Peyer's patch (tissue), 4 donors: ENCODE measurements at regions not wholly inside any gene's neighbourhood (a gene's known extent, or its start where the extent isn't known, plus 50 kb on each side); places are given as distances from the start of the nearest gene placed in this dataset.
"Not testable (repeated sequence)": the region's sequence is repeated elsewhere in the genome, so short reads cannot be mapped to it uniquely, and the experiment has no call there.

Source experiments
- POLR2A ChIP-seq, 2 donors: fragments of 450-650 bp; IDR thresholded peaks; one replicate each; pipeline ENCODE4 v1.5.1; 2017; ENCODE audit warnings: antibody characterized with exemption in 2 of 2, mild to moderate bottlenecking in 2 of 2, moderate library complexity in 2 of 2
- TF ChIP-seq, protein P1 (sequence below), 6 experiments: fragments of 450-650 bp in 4 of 6; fragments of 200-600 bp in 2 of 6; sonication (generic) in 1 of 6; IDR thresholded peaks; one replicate each; pipeline ENCODE4 v1.5.1; 2017 to 2019; ENCODE audit warnings: antibody characterized with exemption in 6 of 6, mild to moderate bottlenecking in 3 of 6, moderate library complexity in 1 of 6

DNA sequence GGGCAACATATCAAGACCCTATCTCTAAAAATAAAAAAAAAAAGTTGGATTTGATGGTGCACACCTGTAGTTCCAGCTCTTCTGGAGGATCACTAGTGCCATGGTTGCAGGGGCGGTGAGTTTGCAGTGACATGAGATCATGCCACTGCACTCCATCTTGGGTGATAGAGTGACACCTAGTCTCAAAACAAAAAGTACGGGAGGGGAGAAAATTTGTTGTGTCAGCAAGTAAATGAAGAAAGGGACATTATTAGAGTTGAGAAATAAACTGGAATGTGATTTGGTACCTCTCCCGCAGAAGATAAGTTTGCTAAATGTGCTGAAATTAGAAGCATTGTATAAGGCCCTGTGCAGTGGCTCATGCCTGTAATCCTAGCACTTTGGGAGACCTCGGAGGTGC is 105.1 kb downstream of the PPIAL4G start:
- TF ChIP-seq, protein P1, sequence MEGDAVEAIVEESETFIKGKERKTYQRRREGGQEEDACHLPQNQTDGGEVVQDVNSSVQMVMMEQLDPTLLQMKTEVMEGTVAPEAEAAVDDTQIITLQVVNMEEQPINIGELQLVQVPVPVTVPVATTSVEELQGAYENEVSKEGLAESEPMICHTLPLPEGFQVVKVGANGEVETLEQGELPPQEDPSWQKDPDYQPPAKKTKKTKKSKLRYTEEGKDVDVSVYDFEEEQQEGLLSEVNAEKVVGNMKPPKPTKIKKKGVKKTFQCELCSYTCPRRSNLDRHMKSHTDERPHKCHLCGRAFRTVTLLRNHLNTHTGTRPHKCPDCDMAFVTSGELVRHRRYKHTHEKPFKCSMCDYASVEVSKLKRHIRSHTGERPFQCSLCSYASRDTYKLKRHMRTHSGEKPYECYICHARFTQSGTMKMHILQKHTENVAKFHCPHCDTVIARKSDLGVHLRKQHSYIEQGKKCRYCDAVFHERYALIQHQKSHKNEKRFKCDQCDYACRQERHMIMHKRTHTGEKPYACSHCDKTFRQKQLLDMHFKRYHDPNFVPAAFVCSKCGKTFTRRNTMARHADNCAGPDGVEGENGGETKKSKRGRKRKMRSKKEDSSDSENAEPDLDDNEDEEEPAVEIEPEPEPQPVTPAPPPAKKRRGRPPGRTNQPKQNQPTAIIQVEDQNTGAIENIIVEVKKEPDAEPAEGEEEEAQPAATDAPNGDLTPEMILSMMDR (IDR thresholded peaks at IDR 0.05), result not testable (repeated sequence)
- not testable (repeated sequence) for TF ChIP-seq POLR2A (IDR thresholded peaks at IDR 0.05)
